Embryonic facial prominence (tissue), 1 donor: ENCODE measurements at regions not wholly inside any gene's neighbourhood (a gene's known extent, or its start where the extent isn't known, plus 50 kb on each side); places are given as distances from the start of the nearest gene placed in this dataset.

Experiments used
- DNase-seq: peaks from one replicate; pipeline ENCODE4 v3.0.0-alpha.2; 2016; ENCODE audit errors: extremely low spot score

DNA sequence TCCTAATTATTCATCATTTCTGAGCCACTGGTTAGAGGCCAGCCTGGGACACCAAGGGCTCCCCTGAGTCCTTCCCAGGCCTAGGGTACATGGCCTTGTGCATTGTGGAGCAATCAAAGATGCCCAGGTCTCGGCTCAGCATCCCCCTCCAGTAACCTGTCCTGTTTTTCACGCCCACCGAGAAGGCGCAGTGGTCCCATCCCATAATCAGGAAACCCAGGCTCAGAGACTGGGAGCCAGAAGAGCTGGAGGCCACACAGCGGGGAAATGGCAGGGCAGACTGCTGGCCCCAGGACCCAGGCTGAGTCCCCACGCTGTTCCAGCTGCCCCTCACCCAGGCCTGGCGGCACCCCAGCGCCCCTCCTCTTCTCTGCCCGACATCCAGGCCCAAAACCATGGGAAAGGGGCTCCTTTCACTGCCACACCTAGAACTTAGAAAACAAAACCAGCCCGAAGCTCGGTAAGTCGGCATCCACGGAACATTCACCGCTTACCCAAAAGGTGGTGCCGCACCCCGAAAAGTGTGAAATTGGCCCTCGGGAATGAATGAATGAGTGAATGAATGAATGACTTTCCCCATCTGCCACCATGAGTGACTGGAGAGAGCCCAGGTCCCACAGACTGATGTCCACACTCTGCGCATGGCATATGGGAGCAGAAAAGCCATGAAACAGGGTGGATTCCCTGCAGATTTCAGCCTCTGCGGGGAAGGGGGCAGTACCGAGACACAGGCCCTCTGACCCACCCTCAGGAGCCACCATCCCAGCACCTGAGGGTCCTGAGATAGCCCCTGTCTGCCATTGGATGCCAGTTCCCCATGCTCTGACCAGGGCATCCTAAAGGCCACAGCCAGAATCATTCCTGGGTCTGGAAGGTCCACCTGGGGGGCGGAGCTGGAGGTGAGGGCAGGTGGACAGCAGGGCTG, 132.5 kb downstream of the OLFM1 start:
- no peak for DNase-seq

DNA sequence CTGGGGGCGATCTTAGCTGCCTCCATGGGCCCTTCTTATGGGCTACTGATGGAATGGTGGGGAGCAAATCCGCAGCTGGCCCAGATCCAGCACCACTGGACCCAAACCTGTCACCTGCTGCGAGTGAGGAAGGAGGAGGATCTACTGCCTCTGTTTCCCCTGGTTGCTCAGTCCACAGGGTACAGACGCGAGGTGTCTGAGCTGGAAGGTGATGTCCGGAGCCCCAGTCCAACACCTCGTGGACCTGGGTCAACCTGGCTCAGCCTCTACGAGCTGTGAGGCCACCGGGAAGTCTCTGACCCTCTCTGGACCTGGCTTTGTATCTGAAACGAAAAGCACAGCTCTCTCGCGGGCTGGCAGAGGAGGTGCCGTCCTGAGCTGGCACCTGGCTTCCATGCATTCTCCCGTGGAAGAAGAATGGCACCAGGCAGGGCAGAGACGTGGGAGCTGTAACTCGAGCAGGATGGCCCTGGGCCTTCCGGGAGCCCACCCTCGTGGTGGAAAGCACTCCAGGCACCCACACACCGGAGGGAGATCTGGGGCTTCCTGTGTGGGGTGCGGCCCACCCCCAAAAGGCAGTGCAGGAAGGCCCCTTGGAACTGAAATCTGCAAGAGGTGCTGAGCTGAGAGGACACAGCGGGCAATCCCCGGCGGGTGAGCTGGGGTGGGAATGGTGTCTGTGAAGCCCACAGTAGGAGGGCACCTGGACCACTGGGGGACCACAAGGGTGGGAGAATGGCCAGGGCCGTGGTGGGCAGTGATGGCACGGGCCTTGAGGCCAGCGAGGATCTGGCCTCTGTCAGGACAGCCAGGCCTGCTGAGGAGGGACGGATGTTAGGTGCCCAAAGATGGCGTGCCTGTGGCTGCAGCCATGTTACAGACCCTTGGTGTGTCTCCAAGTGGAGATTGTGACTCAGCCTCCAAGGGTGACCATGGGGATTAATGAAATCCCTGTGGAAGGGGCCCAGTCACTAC, 133.4 kb downstream of the OLFM1 start:
- no peak for DNase-seq

DNA sequence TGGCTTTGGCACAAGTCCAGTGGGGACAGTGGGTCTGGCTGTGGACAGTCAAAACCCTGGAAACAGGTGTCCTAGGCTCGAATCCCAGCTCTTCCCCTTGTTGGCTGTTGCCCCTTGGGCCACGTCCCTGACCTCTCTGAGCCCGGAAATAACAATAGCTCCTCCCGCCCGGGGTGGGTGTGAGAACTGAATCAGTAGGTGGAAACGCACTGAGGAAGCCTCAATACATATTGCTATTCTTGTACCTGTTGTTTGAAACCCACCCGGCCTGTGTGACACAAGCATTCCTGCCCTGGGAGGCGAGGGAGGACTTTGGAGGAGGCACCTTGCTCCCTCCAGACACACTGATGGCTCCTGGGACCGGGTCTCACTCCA, 134.1 kb downstream of the OLFM1 start:
- no peak for DNase-seq

DNA sequence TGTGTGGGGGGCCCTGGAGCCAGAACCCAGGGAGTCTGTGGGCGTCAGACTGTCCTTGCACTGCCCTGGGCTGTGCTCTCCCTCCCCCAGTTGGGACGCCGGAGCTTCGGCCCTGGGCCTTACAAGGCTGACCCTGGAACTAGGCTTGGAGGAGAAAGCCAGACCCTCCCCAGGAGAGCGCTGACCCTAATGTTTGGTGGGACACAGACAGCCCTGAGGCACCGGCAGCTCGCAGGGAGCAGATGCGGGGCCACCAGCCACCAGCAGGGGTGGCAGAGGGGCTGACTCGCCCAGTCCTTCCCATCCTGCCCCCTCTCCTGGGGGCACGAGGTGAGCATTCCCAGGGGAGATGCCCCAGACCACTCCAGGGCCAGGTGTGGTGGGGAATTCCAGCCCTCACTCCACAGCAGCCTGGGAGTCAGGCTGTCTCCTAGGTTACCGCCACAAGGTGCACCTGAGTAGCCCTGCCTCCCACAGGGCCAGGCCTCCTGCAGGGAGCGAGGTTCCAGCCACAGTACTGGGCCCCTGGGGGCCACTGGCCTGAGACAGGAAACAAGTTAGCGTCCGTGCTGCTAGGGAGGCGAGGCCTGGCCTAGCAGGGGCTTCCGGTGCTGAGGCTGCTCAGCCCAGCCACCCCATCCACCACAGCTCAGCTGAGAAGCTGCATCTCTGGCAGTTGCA, 134.6 kb downstream of the OLFM1 start:
- DNase-seq: no peak

- DNase-seq: no peak
Measured at GRCh38 chr9:135222881-135223760, 135.7 kb downstream of the OLFM1 start.

DNA sequence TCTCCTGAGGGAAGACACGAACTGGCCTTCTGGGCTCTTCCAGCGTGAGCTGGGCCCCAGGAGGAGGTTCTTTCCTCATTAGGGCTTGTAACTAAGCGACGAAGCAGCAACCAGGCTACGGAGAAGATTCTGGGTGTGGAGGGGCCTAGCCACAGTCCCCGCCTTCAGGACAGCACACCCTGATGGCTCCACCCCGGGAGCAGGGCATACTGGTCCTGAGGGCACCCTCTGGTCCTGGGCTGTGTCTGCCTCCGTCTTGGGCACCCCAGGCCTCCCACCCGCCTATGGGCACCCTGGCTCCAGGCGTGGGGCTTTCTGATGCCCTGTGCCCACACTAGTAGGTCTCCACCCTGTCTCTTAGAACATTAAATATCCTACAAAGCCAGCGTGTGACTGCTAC, 136.4 kb downstream of the OLFM1 start:
- no peak for DNase-seq

DNA sequence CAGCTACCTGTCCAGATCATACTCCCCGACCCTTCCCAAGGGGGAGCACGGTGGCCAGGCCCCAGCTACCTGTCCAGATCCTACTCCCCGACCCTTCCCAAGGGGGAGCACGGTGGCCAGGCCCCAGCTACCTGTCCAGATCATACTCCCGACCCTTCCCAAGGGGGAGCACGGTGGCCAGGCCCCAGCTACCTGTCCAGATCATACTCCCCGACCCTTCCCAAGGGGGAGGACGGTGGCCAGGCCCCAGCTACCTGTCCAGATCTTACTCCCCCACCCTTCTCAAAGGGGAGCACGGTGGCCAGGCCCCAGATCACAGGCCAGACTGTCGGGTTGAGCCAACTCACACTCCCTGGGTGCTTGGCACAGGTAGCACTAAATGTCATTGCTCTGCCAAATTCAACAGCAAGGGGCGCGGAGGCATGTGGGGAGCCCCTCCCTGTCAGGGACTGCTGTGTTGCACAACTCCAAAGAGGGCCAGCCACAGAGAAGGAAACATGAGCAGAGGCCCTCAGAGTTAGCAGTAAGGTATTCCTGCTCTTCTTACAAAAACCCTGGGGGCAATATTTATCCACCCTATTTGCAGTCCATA, 136.9 kb downstream of the OLFM1 start:
- DNase-seq: no peak

DNA sequence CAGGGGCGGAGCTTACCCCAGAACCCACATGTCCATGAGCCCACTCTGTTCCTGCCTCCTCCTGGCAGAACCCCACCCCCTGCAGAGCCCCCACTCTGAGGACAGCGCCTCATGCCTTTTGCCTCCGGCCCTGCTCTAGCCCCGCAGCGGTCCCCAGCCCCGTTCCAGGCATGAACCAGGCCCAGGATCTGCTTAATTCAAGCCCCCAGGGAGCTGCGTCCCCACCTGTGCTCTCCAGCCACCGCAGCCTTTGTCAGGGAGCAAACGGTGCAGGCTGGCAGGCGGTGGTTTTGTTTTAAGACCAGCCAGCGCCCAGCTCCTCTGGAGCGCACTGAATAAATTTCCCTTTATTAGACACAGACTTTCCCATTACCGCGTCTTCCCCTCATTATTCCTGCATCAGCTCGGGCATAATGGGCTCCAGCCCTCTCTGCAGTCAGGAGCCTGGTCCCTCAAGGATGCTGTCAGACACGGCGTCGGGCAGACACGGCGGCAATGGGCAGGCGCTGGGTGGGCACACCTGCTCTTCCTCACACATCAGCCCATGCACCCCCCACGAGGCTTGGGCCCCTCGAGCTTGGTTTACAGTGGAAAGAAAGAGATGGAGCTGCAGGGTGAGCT, 137.6 kb downstream of the OLFM1 start:
- no peak for DNase-seq

- no peak for DNase-seq
Measured at GRCh38 chr9:135225619-135226228, 138.3 kb downstream of the OLFM1 start.

DNA sequence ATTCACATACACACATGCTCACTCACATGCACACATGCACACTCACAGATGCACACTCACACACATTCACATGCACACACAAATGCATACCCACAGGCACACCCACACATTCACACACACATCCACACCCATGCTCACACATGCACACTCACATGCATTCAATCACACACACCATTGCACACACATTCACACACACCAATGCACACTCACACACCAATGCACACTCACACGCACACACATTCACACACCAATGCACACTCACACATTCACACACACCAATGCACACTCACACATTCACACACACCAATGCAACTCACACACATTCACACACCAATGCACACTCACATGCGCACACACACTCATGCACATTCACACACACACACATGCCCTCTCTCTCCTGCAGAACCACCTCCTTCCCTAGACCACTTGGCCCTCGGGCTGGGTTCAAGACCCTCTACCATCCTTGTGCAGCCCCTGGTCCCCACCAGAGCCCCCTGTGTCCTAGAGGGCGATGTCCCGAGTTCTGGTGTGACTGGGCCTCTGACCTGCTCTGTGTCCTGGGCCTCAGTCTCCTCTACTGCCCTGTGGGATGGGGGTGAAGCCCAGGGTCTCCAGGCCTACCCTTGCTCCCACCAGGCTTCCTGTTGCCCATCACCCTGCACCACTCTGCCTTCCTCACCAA, 139.0 kb downstream of the OLFM1 start:
- DNase-seq: no peak

GRCh38 chr9:135227641-135228251, 140.3 kb downstream of the OLFM1 start:
- DNase-seq: no peak

- DNase-seq: no peak
Measured at GRCh38 chr9:135228345-135228982, 141.0 kb downstream of the OLFM1 start.

GRCh38 chr9:135228983-135229625, 141.6 kb downstream of the OLFM1 start:
- no peak for DNase-seq

- no peak for DNase-seq
Measured at GRCh38 chr9:135229701-135230385, 142.4 kb downstream of the OLFM1 start.

GRCh38 chr9:135230386-135230765, 142.9 kb downstream of the OLFM1 start:
- DNase-seq: no peak

DNA sequence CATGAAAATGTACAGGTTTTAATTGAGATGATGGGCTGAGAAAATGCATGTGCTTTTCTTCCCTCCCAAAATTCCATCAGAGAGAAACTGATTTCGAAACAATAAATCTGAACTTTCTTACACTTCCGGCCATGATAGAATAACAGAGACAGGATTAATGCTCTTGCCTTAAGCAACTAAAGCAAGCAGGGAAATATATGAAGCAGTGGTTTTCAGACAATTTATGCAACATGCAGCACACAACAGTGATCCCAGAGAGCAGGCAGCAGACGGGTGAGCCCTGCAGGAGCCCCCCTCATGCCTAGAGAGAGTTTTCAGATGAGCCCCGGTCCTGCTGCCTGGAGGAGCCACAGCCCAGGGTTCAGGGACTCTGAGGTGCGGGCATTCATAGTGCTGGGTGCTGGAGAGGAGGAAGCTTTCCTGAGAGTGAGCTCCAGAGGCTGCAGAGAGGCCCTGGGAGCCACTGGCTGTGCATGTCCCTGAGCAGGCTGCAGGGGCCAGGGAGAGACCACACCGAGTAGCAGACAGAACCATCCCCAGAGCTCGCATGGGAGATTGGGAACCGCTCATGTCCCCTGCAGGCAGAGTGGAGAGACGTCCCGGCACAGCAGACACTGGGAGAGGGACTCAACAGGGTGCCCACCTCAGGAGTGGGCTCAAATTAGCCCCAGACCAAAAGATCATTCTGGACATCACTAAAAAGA, 143.5 kb downstream of the OLFM1 start:
- no peak for DNase-seq
